Thoracic aorta (tissue), 2 donors: ENCODE measurements at regions not wholly inside any gene's neighbourhood (a gene's known extent, or its start where the extent isn't known, plus 50 kb on each side); places are given as distances from the start of the nearest gene placed in this dataset.

Experiments used
- ATAC-seq: fragments of 150-250 bp; one replicate; pipeline ENCODE4 v1.8.0; 2017; ENCODE audit warnings: low read depth; ENCODE audit not compliant: insufficient number of reproducible peaks, low FRiP score
- DNase-seq: peaks from one replicate; pipeline ENCODE4 v3.0.0-alpha.2; 2020; ENCODE audit warnings: low spot score
- H3K27ac ChIP-seq, 2 donors: fragments of 200-600 bp; sonication (generic); 1 replicate in 1 of 2; 2 replicates in 1 of 2; pipeline ENCODE4 v1.5.1; 2016; ENCODE audit warnings: mild to moderate bottlenecking in 2 of 2, moderate library complexity in 2 of 2
- H3K27me3 ChIP-seq: fragments of 200-600 bp; sonication (generic); replicated peaks from 2 replicates; pipeline ENCODE4 v1.6.0; 2016; ENCODE audit warnings: mild to moderate bottlenecking; ENCODE audit not compliant: insufficient read depth
- H3K36me3 ChIP-seq: fragments of 200-600 bp; sonication (generic); one replicate; pipeline ENCODE4 v1.5.1; 2016
- H3K4me1 ChIP-seq, 2 donors: fragments of 200-600 bp; sonication (generic); 1 replicate in 1 of 2; 2 replicates in 1 of 2; pipeline versions ENCODE4 v1.5.1 to v1.6.0; 2016; ENCODE audit warnings: low read depth in 2 of 2, mild to moderate bottlenecking in 1 of 2; ENCODE audit not compliant: control insufficient read depth in 1 of 2
- H3K4me3 ChIP-seq: fragments of 200-600 bp; sonication (generic); 2 replicates; pipeline ENCODE4 v1.5.1; 2016; ENCODE audit warnings: mild to moderate bottlenecking
- H3K9me3 ChIP-seq: fragments of 200-600 bp; sonication (generic); 2 replicates; pipeline ENCODE4 v1.5.1; 2016
- TF ChIP-seq, protein P1 (sequence below): fragments of 200-600 bp; sonication (generic); IDR thresholded peaks from one replicate; pipeline ENCODE4 v1.5.1; 2019; ENCODE audit warnings: antibody characterized with exemption

DNA sequence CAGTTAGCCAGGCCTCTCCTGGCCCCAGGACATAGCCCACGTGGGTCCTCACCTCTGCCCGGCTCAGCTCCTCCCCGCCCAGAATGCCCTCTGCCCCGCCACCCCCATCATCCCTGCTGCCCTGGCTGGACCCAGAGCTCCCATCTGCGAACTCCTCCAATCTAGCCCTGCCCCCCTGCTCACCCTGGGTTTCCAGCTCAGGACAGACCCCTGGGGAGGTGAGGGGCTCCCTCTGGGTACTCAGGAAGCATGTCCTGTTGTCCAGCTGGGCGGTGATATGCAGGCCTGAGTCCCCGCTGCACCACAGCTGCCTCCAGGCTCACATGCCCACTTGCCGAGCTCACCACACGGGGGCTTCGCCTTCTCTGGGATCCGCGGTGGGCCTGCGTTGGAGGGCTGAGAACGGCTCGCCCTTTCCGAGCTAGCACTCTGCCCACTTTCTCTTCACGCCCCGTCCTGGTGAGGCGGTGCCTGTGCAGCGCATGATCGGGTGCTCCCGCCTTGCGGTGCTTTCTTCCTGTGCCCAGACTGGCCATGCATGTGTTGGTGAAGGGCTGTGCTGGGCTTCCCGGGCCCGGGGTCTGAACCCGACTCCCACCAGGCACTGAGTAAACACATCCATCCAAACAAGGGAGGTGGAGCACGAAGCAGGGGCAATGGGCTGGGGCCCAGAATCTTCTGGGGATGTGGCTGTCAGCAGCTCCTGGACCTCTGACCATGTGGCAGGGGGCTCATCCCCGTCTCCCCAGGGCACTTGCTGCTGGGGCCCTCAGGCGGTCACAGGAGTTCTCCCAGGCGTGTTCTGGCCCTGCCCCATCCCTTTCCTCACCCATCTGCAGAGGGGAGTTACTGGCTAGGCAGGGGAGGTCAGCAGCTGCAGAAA lies 74.3 kb downstream of the RGS12 start:
- TF ChIP-seq, protein P1, sequence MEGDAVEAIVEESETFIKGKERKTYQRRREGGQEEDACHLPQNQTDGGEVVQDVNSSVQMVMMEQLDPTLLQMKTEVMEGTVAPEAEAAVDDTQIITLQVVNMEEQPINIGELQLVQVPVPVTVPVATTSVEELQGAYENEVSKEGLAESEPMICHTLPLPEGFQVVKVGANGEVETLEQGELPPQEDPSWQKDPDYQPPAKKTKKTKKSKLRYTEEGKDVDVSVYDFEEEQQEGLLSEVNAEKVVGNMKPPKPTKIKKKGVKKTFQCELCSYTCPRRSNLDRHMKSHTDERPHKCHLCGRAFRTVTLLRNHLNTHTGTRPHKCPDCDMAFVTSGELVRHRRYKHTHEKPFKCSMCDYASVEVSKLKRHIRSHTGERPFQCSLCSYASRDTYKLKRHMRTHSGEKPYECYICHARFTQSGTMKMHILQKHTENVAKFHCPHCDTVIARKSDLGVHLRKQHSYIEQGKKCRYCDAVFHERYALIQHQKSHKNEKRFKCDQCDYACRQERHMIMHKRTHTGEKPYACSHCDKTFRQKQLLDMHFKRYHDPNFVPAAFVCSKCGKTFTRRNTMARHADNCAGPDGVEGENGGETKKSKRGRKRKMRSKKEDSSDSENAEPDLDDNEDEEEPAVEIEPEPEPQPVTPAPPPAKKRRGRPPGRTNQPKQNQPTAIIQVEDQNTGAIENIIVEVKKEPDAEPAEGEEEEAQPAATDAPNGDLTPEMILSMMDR: no peak

DNA sequence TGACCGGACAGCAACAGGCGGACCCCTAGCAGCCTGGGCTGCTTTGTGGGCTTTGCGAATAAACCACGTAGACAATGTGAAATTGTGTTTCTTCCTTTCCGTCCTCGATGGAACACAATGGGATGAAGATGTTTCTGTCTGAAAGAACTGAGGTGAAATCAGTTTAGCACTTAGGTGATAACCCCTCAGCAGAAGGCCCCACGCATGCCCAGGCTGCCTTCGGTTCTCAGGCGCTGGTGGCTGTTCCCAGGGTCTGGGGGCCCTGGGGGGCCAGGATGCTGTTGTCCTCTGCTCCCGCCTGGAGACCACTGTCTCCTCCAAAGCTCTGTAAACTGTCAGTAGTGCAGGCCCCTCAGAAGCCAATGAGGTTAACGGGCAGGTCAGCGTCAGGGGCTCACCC lies 73.9 kb upstream of the HGFAC start:
- DNase-seq (no peak), ATAC-seq (no peak)
- Histone ChIP-seq H3K9me3 (no peaks in the 10 kb centered on the region), H3K4me3 (no peak overlapping the region), H3K27ac (no peak overlapping the region), H3K4me1 (peaks cover 14 to 21% of the 10 kb centered on the region in 2 donors), H3K36me3 (no peaks in the 10 kb centered on the region), H3K27me3 (no peaks in the 10 kb centered on the region)
- TF ChIP-seq, protein P1: no peak

More for the DNA sequence above, 74.3 kb downstream of the RGS12 start:
- H3K4me1 ChIP-seq: peaks cover 14 to 21% of the 10 kb centered on the region in 2 donors
- H3K36me3 ChIP-seq: no peaks in the 10 kb centered on the region
- H3K27ac ChIP-seq: no peak overlapping the region
- H3K27me3 ChIP-seq: no peaks in the 10 kb centered on the region
- ATAC-seq (no peak), DNase-seq (no peak)
- no peaks in the 10 kb centered on the region for H3K9me3 ChIP-seq
- H3K4me3 ChIP-seq: no peak overlapping the region

DNA sequence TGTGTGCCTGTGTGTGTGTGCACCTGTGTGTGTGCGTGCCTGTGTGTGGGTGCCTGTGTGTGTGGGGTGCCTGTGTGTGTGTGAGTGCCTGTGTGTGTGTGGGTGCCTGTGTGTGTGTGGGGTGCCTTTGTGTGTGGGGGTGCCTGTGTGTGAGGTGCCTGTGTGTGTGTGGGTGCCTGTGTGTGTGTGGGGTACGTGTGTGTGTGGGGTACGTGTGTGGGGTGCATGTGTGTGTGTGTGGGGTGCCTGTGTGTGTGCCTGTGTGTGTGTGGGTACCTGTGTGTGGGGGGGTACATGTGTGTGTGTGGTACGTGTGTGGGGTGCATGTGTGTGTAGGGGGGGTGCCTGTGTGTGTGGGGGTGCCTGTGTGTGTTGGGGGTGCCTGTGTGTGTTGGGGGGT lies 73.4 kb upstream of the HGFAC start:
- ATAC-seq: no peak
- no peaks in the 10 kb centered on the region for H3K27me3 ChIP-seq

DNA sequence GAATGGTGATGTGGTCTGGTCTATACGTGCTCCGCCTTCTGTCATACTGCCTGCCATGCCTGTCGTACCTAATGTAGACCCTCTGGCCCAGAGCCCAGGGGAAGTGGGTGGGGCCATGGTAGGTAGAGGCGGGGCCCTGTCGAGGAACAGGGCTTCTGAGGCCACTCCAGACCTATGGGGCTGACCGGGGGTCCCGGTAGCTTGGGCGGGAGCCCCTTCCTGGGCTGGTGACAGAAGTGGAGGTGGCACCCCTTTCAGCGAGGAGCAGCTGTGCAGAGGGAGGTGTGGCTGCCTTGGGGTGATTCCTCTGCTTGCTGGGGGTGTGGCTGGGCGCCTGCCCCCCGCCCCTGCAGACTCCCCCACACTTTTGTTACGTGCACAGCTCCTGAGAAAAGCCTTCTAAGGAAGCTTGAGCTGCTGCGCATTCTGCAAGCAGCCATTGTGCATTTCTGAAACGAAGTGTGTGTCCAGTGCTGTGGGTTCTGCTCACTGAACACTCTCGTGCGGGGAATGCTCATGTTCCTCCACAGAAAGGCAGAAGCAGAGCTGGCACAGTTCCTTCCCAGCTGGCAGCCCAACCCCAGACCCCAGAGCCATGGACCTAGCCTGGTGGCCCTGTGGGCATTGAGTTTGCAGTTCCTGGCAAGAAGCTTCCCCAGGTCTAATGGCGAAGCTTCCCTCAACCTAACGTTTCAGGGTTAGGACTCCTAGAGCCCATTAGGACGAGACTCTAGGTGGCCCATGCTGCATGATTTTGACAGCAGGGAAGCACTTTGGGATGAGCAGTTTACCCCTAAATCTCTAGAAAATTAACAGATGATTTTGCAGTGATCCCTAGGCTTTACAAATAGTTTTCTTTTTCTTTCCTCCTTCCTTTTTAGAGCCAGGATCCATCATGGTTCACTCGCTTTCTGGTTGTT lies 72.7 kb upstream of the HGFAC start:
- Histone ChIP-seq H3K4me1 (peaks cover 14 to 21% of the 10 kb centered on the region in 2 donors), H3K27ac (no peak overlapping the region), H3K36me3 (no peaks in the 10 kb centered on the region), H3K9me3 (no peaks in the 10 kb centered on the region), H3K27me3 (no peaks in the 10 kb centered on the region), H3K4me3 (peak overlapping the region; percentile 69)
- TF ChIP-seq, protein P1: no peak
- DNase-seq: no peak
- ATAC-seq: no peak

More for the DNA sequence above, 73.4 kb upstream of the HGFAC start:
- DNase-seq: no peak
- Histone ChIP-seq H3K4me3 (no peak overlapping the region), H3K9me3 (no peaks in the 10 kb centered on the region), H3K4me1 (peaks cover 14 to 21% of the 10 kb centered on the region in 2 donors), H3K36me3 (no peaks in the 10 kb centered on the region), H3K27ac (no peak overlapping the region)
- TF ChIP-seq, protein P1: no peak
